ENCODE measurements at regions not wholly inside any gene's neighbourhood (a gene's known extent, or its start where the extent isn't known, plus 50 kb on each side); places are given as distances from the start of the nearest gene placed in this dataset.

- H3K27ac ChIP-seq (ENCODE audit: control insufficient read depth, insufficient read depth) = no peak overlapping the region
- no peak overlapping the region for H3K9ac ChIP-seq (ENCODE audit: control insufficient read depth, insufficient read depth, low read length)
- H3K36me3 ChIP-seq (ENCODE audit: control insufficient read depth in 2 of 2, insufficient read depth in 2 of 2, low read length in 1 of 2) = no peaks in the 10 kb centered on the region
- DNase-seq (ENCODE audit: low read depth, low spot score) (no peak), FAIRE-seq (no peak), ATAC-seq (no peak)
- ChIA-PET SMC1A (ENCODE audit: uncharacterized antibody, unreplicated experiment) (no interaction called here), POLR2A (no interaction called here), CTCF (interaction anchor here (0.6 kb wide), 1 partner anchor 875 kb away, joined by 4 read pairs; no protein-coding TSS in a partner anchor), RAD21 (ENCODE audit: unreplicated experiment) (no interaction called here)
- H3K4me3 ChIP-seq = no peak overlapping the region
- no peaks in the 10 kb centered on the region for H3K79me2 ChIP-seq (ENCODE audit: control insufficient read depth, insufficient read depth, low read length)
- in situ Hi-C loops (cut with MboI) = no loop called here
- no peaks in the 10 kb centered on the region for H3K9me3 ChIP-seq (replicated peaks; ENCODE audit: control insufficient read depth, insufficient read depth, low read length)
- no peak overlapping the region for H2AFZ ChIP-seq (ENCODE audit: control insufficient read depth, low read depth, low read length)
- no peaks in the 10 kb centered on the region for H4K20me1 ChIP-seq (ENCODE audit: control insufficient read depth, insufficient read depth)
- H3K4me1 ChIP-seq (ENCODE audit: control insufficient read depth, insufficient read depth, low read length) = peaks cover 13% of the 10 kb centered on the region
- no peaks in the 10 kb centered on the region for H3K27me3 ChIP-seq (replicated peaks in 1 of 2; ENCODE audit: control insufficient read depth in 2 of 2, insufficient read depth in 2 of 2, low read length in 1 of 2)
- WGBS (ENCODE audit: insufficient coverage, insufficient replicate concordance, low lambda C conversion rate, missing lambda C conversion rate) = 93% methylated on average over 2 of the region's 2 CpGs
- H3K4me2 ChIP-seq (ENCODE audit: control insufficient read depth, insufficient read depth) = no peak overlapping the region
- BruUV-seq (replicated peaks) = no TSS peak
- intact Hi-C loops (cut with micrococcal nuclease; ENCODE audit: unreplicated experiment) = no loop called here
- TF ChIP-seq EZH2 (IDR thresholded peaks at IDR 0.05; ENCODE audit: borderline replicate concordance, control insufficient read depth, low read depth, low read length) (no peak), BCL11A (IDR thresholded peaks at IDR 0.05; ENCODE audit: low read depth, low read length) (no peak), MAX (IDR thresholded peaks at IDR 0.05; ENCODE audit: low read depth, low read length) (no peak), SP1 (IDR thresholded peaks at IDR 0.05; ENCODE audit: low read depth, low read length) (no peak), E4F1 (IDR thresholded peaks at IDR 0.05; ENCODE audit: borderline replicate concordance, partially characterized antibody) (no peak), NFXL1 (IDR thresholded peaks at IDR 0.05; ENCODE audit: borderline replicate concordance) (no peak), ELK1 (IDR thresholded peaks at IDR 0.05; ENCODE audit: low read depth, low read length) (no peak), CUX1 (IDR thresholded peaks at IDR 0.05; ENCODE audit: insufficient replicate concordance, low read depth, low read length) (no peak), CHD4 (IDR thresholded peaks at IDR 0.05) (no peak), JUND (IDR thresholded peaks at IDR 0.05; ENCODE audit: low read depth, low read length) (no peak), NFIC (IDR thresholded peaks at IDR 0.05; ENCODE audit: low read depth, low read length) (no peak), KAT2A (conservative IDR thresholded peaks at IDR 0.05; ENCODE audit: control insufficient read depth, low read depth, low read length) (no peak), ESRRA (IDR thresholded peaks at IDR 0.05; ENCODE audit: low read length) (no peak)
Measured at GRCh38 chr9:4417578-4418325, 72.5 kb upstream of the SLC1A1 start.
